H1 (cell line): ENCODE measurements at regions not wholly inside any gene's neighbourhood (a gene's known extent, or its start where the extent isn't known, plus 50 kb on each side); places are given as distances from the start of the nearest gene placed in this dataset.
"Not testable (repeated sequence)": the region's sequence is repeated elsewhere in the genome, so short reads cannot be mapped to it uniquely, and the experiment has no call there.

Experiments
- CTCF ChIA-PET: fragments of 300-600 bp; sonication (Branson Sonifier 250); formaldehyde crosslinking; loops from one replicate; lab custom pipeline; 2021; ENCODE audit not compliant: partially characterized antibody; lab: Charles Lee
- POLR2A ChIA-PET: fragments of 300-600 bp; sonication (Branson Sonifier 250); formaldehyde crosslinking; loops from one replicate; lab custom pipeline; 2021; ENCODE audit warnings: inconsistent platforms; ENCODE audit not compliant: partially characterized antibody; lab: Charles Lee
- DNase-seq, 2 experiments: peaks; one replicate each; pipeline versions ENCODE4 v3.0.0 to v3.0.0-alpha.2; 2010 to 2022; ENCODE audit warnings: low spot score in 2 of 2, low read depth in 1 of 2, mixed read lengths in 1 of 2
- FAIRE-seq: peaks from 2 replicates; lab custom pipeline; 2011; peaks lifted over from hg19 to GRCh38; lab: Jason Lieb, UNC
- H2AFZ ChIP-seq: 2 replicates; pipeline ENCODE4 v1.8.1; 2012; ENCODE audit warnings: low read length, inconsistent platforms
- H2AK5ac ChIP-seq: 2 replicates; pipeline ENCODE4 v1.6.1; 2013; ENCODE audit warnings: low read depth, low read length
- H2BK120ac ChIP-seq: replicated peaks from 2 replicates; pipeline ENCODE3; 2013; ENCODE audit warnings: low read depth, low read length, inconsistent platforms
- H2BK12ac ChIP-seq: 2 replicates; pipeline ENCODE4 v1.6.1; 2013; ENCODE audit warnings: low read depth, low read length
- H2BK15ac ChIP-seq: 2 replicates; pipeline ENCODE4 v1.6.1; 2013; ENCODE audit warnings: low read length
- H2BK20ac ChIP-seq: 2 replicates; pipeline ENCODE4 v1.6.1; 2013; ENCODE audit warnings: low read length
- H2BK5ac ChIP-seq: 2 replicates; pipeline ENCODE4 v1.6.1; 2013; ENCODE audit warnings: low read depth, low read length
- H3K14ac ChIP-seq: 2 replicates; pipeline ENCODE4 v1.6.1; 2013; ENCODE audit warnings: inconsistent platforms; ENCODE audit not compliant: insufficient read length
- H3K18ac ChIP-seq: 2 replicates; pipeline ENCODE4 v1.6.1; 2013; ENCODE audit warnings: low read length; ENCODE audit errors: extremely low read depth
- H3K23ac ChIP-seq: 2 replicates; pipeline ENCODE4 v1.6.1; 2013; ENCODE audit warnings: inconsistent platforms; ENCODE audit not compliant: insufficient read length
- H3K23me2 ChIP-seq: 2 replicates; pipeline ENCODE4 v1.6.1; 2013; ENCODE audit warnings: low read depth, low read length
- H3K27ac ChIP-seq: 2 replicates; pipeline ENCODE4 v1.6.1; 2011; ENCODE audit warnings: low read depth, low read length, inconsistent platforms
- H3K27me3 ChIP-seq, 4 experiments: replicated peaks in 1 of 4; 1 replicate in 1 of 4; 2 replicates in 3 of 4; pipeline versions ENCODE4 v1.6.1 to v1.8.1; 2011 to 2013; ENCODE audit warnings: low read length in 3 of 4, mild to moderate bottlenecking in 3 of 4, inconsistent platforms in 2 of 4, mixed read lengths in 2 of 4, moderate library complexity in 1 of 4; ENCODE audit not compliant: control insufficient read depth in 3 of 4, insufficient read depth in 3 of 4; ENCODE audit errors: extremely low read depth in 1 of 4
- H3K36me3 ChIP-seq, 4 experiments: 2 replicates each; pipeline versions ENCODE4 v1.6.1 to v1.8.1; 2011 to 2013; ENCODE audit warnings: mild to moderate bottlenecking in 4 of 4, low read length in 3 of 4, moderate library complexity in 2 of 4, control low read depth in 1 of 4, inconsistent platforms in 1 of 4; ENCODE audit not compliant: insufficient read depth in 4 of 4, control insufficient read depth in 2 of 4
- H3K4ac ChIP-seq: replicated peaks from 2 replicates; pipeline ENCODE3; 2013; ENCODE audit warnings: low read length, low read depth, mixed read lengths, inconsistent platforms; ENCODE audit not compliant: insufficient read length
- H3K4me1 ChIP-seq, 4 experiments: replicated peaks in 1 of 4; 1 replicate in 1 of 4; 2 replicates in 3 of 4; pipeline versions ENCODE4 v1.6.1 to v1.8.1; 2011 to 2013; ENCODE audit warnings: low read length in 3 of 4, inconsistent platforms in 2 of 4, mixed read lengths in 1 of 4; ENCODE audit not compliant: insufficient read depth in 4 of 4, control insufficient read depth in 3 of 4
- H3K4me2 ChIP-seq, 2 experiments: 2 replicates each; pipeline versions ENCODE4 v1.6.1 to v1.8.1; 2011 to 2013; ENCODE audit warnings: low read depth in 2 of 2, low read length in 2 of 2, control low read depth in 1 of 2, inconsistent platforms in 1 of 2, mild to moderate bottlenecking in 1 of 2; ENCODE audit not compliant: insufficient read depth in 1 of 2
- H3K4me3 ChIP-seq, 4 experiments: fragments of 200-600, 300-600 bp in 1 of 4; sonication (generic), shearing (Covaris generic), sonication (Bioruptor Twin) in 1 of 4; 2 replicates each; pipeline versions ENCODE4 v1.5.1 to v1.8.1; 2011 to 2016; ENCODE audit warnings: low read length in 4 of 4, low read depth in 3 of 4, control low read depth in 2 of 4, inconsistent platforms in 2 of 4, mild to moderate bottlenecking in 2 of 4, mixed read lengths in 1 of 4, moderate library complexity in 1 of 4; ENCODE audit not compliant: insufficient read depth in 2 of 4; ENCODE audit errors: extremely low read depth in 1 of 4
- H3K56ac ChIP-seq: replicated peaks from 2 replicates; pipeline ENCODE3; 2013; ENCODE audit warnings: low read depth, mild to moderate bottlenecking, mixed read lengths, low read length, inconsistent platforms; ENCODE audit not compliant: insufficient read length
- H3K79me1 ChIP-seq: 2 replicates; pipeline ENCODE4 v1.6.1; 2013; ENCODE audit warnings: low read depth, low read length, control low read depth
- H3K79me2 ChIP-seq, 2 experiments: 2 replicates each; pipeline versions ENCODE4 v1.6.1 to v1.8.1; 2012 to 2013; ENCODE audit warnings: low read length in 2 of 2, mild to moderate bottlenecking in 2 of 2, inconsistent platforms in 1 of 2; ENCODE audit not compliant: insufficient read depth in 2 of 2, control insufficient read depth in 1 of 2
- H3K9ac ChIP-seq, 4 experiments: replicated peaks in 1 of 4; 1 replicate in 1 of 4; 2 replicates in 3 of 4; pipeline versions ENCODE4 v1.6.1 to v1.8.1; 2011 to 2013; ENCODE audit warnings: low read depth in 3 of 4, low read length in 3 of 4, control low read depth in 2 of 4, mild to moderate bottlenecking in 2 of 4, moderate library complexity in 2 of 4, inconsistent platforms in 1 of 4; ENCODE audit errors: extremely low read depth in 1 of 4
- H3K9me3 ChIP-seq, 2 experiments: 2 replicates each; pipeline versions ENCODE4 v1.6.1 to v1.8.1; 2012 to 2013; ENCODE audit warnings: mild to moderate bottlenecking in 2 of 2, moderate library complexity in 2 of 2, control low read depth in 1 of 2, inconsistent platforms in 1 of 2, low read depth in 1 of 2, low read length in 1 of 2, mixed read lengths in 1 of 2; ENCODE audit not compliant: insufficient read depth in 2 of 2
- H4K20me1 ChIP-seq, 2 experiments: replicated peaks in 1 of 2; 2 replicates each; pipeline versions ENCODE3 to v1.8.1; 2011 to 2013; ENCODE audit warnings: inconsistent platforms in 2 of 2, low read length in 2 of 2, mild to moderate bottlenecking in 1 of 2; ENCODE audit not compliant: insufficient read depth in 2 of 2, control insufficient read depth in 1 of 2
- H4K5ac ChIP-seq: 2 replicates; pipeline ENCODE4 v1.6.1; 2013; ENCODE audit warnings: low read length, low read depth, mixed read lengths, inconsistent platforms; ENCODE audit not compliant: insufficient read length
- H4K8ac ChIP-seq: 2 replicates; pipeline ENCODE4 v1.8.0; 2013; ENCODE audit warnings: mild to moderate bottlenecking, moderate library complexity, low read length, inconsistent platforms; ENCODE audit not compliant: insufficient read depth; ENCODE audit errors: extremely low read depth
- H4K91ac ChIP-seq: replicated peaks from 2 replicates; pipeline ENCODE3; 2013; ENCODE audit warnings: low read length, mixed read lengths, inconsistent platforms; ENCODE audit not compliant: insufficient read length
- WGBS, 2 experiments: shearing (Covaris generic) in 1 of 2; methylation state at CpG; one replicate each; pipeline versions ENCODE4 v1.1.6 to v1.1.7; 2013 to 2015; ENCODE audit warnings: low lambda C conversion rate in 2 of 2, mixed read lengths in 2 of 2, inconsistent platforms in 1 of 2, low coverage in 1 of 2, missing lambda C conversion rate in 1 of 2; ENCODE audit not compliant: insufficient replicate concordance in 2 of 2, insufficient coverage in 1 of 2, insufficient read length in 1 of 2; ENCODE audit errors: extremely low coverage in 1 of 2, missing lambda C conversion rate in 1 of 2; 5-methylcytosine and 5-hydroxymethylcytosine counted together

DNA sequence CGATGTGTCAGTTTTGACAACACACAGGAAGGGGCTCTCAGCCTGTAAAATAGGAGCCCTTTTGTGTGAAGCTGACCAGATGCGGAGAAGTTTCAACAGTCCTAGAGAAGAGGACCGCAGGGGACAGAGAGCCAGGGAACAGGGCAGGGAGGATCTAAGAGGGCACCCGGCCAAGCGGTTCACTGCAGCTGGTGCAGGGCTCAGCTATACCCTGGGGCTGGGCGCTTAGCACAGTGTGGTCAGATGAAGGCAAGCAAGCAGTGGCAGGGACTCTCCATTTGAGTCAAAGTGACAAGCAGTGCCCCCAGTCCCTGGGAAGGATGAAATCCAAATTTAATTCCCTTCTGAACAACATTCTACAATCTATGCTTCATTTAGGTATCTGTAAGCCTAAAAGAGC lies 88.9 kb upstream of the PLGLB2 start:
- DNase-seq, H2AK5ac ChIP-seq, FAIRE-seq, H2BK15ac ChIP-seq, H3K79me1 ChIP-seq, H3K56ac ChIP-seq, H4K91ac ChIP-seq, H4K8ac ChIP-seq, H3K9me3 ChIP-seq, H3K4me3 ChIP-seq, CTCF ChIA-PET, H3K14ac ChIP-seq, H4K5ac ChIP-seq, H3K23ac ChIP-seq, H2AFZ ChIP-seq, H2BK12ac ChIP-seq, H3K23me2 ChIP-seq, H4K20me1 ChIP-seq, POLR2A ChIA-PET, H2BK120ac ChIP-seq, H3K4me2 ChIP-seq, H3K36me3 ChIP-seq, H3K27ac ChIP-seq, H3K79me2 ChIP-seq, H2BK20ac ChIP-seq, H3K9ac ChIP-seq, H3K18ac ChIP-seq, H3K4ac ChIP-seq, H3K27me3 ChIP-seq, H2BK5ac ChIP-seq, H3K4me1 ChIP-seq: not testable (repeated sequence)
- 92% methylated on average over 4 of the region's 6 CpGs; no CpG with 5 or more reads in 1 of the 2 experiments for WGBS, 2 experiments

DNA sequence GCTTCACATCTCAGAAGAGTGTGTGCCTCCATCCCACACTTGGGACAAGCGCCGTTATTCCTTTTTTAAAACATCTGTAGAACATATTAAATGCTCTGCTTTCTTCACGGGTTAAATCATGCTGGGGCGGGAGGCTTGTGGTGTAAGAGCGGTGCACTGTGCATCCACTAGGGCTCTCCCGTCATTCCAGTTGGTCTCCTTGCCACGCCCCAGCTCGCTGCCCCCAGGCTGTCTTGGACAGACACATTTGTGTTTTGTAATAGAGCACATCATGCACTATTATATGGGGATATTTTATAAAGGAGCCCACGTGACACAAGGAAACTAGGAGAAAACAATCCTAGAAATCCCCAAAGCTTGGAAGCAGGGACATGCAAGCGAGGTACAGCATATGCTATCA lies 87.7 kb upstream of the PLGLB2 start:
- POLR2A ChIA-PET, H2AK5ac ChIP-seq, H4K20me1 ChIP-seq, H4K91ac ChIP-seq, H3K23ac ChIP-seq, H3K14ac ChIP-seq, H3K36me3 ChIP-seq, H4K8ac ChIP-seq, H2BK120ac ChIP-seq, H3K79me1 ChIP-seq, H3K18ac ChIP-seq, H3K56ac ChIP-seq, H3K4ac ChIP-seq, H3K9me3 ChIP-seq, H4K5ac ChIP-seq, FAIRE-seq, H3K4me1 ChIP-seq, H2BK15ac ChIP-seq, H2BK20ac ChIP-seq, H3K79me2 ChIP-seq, H3K27me3 ChIP-seq, H3K23me2 ChIP-seq, CTCF ChIA-PET, H2BK12ac ChIP-seq, H3K4me3 ChIP-seq, H2AFZ ChIP-seq, H3K9ac ChIP-seq, H2BK5ac ChIP-seq, H3K4me2 ChIP-seq, DNase-seq, H3K27ac ChIP-seq: not testable (repeated sequence)
- WGBS, 2 experiments, result 90% methylated on average over 6 of the region's 10 CpGs; no CpG with 5 or more reads in 1 of the 2 experiments
